ENCODE measurements at regions not wholly inside any gene's neighbourhood (a gene's known extent, or its start where the extent isn't known, plus 50 kb on each side); places are given as distances from the start of the nearest gene placed in this dataset.

DNA sequence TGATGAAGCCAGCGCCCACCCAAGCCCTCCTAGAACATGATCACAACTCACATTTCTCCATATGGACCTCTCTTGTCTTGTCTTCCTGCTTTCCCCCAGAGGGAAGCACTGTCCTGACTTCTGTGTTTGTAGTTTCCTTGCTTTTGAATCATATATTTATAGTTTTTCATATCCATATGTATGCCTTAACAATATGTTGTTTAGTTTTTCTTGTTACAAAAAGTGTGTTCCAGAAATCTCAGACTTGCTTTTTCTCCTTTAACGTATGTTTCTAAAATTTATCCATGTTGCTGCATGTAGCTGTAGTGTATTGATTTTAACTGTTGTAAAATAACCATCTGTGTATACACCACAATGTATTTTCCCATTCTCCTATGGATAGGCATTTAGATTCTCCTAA lies 182.0 kb upstream of the SMIM23 start:
- no peak for DNase-seq (ENCODE audit: low spot score)

DNA sequence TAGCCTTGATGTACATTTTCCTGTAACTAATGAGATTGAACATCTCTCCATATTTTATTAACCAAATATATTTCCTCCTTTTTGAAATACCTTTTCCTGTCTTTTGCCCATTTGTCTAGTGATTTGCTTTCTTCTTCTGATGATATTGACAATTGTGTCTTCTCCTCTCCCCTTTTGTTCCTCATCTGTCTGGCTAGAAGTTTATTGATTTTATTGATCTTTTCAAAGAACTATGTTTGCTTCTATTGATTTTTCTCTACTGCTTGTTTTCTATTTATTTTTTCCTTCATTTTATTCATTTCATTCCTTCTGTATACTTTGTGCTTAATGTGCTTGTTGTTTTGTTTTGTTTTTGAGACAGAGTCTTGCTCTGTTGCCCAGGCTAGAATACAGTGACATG lies 181.4 kb upstream of the SMIM23 start:
- no peak for DNase-seq (ENCODE audit: low spot score)

DNA sequence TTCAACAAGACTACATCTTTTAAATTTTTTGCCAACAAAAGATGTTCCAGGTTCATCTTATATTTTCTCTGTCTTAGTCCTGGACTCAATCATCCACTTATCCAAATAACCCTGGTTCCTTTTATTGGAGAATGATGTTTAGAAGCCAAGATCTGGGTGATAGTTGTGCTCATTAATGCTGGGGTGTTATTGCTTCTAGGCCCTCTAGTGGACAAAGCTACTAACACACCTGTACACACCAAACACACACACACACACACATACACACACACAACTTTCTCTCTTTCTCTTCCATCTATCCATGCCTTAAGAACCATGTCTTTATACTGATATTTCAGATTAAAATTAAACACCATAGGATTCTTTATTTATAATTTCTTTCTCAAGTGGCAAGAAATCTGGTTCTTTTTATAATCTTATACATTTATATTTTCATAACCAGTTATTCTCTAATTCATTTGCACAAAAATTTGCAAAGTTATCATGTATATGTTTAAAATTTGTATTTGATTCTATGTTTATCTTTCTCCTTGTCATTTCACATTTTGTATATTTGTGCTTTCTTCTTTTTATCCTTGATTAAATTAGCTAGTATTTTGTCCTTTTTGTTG lies 179.1 kb upstream of the SMIM23 start:
- DNase-seq (ENCODE audit: low spot score), result no peak

DNA sequence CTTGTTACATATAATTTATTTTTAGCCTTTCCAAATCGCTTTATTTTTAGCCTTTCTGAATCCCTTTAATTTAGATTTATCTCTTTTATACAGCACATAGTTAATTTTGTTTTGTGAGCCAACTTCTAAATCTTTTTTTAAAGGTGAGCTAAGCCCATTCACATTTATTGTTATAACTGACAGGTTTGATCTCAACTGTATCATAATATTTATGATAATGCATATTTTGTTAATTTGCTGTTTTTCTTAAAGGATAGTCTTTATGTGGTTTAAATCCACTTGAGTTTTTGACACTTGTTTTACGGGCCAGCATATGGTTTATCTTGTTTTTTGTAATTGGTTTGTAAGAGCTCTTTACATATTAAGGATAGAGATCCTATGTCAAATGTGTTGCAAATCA lies 177.8 kb upstream of the SMIM23 start:
- no peak for DNase-seq (ENCODE audit: low spot score)

DNA sequence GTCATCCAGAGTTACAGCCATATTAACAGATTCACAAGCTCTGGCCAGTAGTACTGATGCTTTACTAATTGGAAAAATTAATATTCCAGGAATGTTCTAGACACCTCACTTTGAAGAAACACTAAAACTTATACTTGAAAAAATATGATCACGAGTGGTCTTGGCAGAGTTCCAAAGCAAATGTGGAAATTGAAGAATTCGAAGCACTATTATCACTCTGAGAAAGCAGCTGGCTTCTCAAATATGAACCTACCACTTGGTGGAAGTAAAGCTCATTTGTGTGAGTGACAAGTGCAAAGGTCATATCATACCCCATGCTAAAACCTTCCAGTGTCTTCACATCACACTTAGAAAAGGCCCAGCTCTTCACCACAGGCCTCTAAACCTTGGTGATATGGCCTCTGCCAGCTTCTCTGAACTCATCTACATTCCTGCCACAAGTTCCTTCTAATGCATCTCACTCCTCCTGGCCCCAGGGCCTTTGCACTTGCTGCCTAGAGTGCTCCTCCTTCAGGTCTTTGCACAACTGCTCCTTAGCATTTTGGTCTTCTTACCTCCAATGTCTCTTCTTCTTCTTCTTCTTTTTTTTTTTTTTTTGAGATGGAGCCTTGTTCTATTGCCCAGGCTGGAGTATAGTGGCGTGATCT lies 175.7 kb upstream of the SMIM23 start:
- DNase-seq (ENCODE audit: low spot score), result no peak

DNA sequence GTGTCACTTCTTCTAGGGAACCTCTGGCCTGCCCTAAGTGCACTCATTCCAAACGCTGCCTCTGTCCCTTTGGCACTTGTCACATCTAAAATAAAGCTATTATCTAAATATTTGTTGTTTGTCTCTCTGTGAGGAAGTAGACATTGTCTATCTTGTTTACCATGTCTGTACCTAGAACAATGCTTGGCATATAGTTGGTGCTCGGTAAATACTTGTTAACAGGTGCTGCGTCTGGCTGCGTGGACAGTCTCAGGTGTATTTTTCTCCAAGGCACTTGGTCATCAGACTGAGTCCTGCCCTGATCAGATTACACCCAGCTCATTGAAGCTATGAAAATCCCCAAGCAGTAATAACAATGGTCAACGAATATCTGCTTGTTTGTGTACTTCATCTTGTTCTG lies 174.9 kb upstream of the SMIM23 start:
- no peak for DNase-seq (ENCODE audit: low spot score)

DNA sequence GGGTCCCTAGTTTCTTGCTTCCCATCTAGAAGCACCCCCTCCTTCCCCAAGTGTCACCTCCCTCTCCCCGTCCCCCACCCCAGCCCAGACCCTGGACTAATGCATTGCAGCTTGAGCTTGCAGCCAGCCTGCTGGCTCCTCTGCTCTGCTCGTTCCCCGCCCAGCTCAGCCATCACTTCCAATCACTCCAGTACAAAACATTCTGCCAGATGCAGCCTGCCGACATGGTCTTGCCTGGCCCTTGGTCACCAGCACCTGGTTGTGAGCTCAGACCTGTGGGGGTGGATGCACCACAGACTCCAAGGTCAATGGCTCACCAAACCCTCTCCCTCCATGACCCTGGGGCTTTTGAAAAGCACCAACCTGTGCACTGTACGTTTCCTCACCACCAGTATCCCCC lies 172.9 kb upstream of the SMIM23 start:
- no peak for DNase-seq (ENCODE audit: low spot score)

DNA sequence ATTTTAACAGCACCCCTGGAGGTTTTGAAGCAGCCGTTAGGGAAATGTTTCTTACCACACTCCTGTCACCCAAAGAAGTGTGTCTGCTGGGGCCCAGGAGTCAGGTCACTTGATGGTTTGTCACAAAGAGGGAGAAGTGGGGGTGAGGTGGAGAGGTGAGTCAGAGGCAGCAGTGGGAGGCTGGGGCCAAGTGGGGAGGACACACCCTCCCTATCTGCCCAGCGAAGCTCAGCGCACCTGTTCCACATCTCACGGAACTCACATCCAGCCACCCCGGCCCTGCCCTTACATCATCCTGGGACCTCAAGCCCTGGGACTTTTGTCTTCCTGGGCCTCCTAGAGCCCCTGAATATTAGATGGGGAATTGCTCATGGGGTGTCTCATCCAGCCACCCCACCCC lies 171.1 kb upstream of the SMIM23 start:
- DNase-seq (ENCODE audit: low spot score), result no peak

DNA sequence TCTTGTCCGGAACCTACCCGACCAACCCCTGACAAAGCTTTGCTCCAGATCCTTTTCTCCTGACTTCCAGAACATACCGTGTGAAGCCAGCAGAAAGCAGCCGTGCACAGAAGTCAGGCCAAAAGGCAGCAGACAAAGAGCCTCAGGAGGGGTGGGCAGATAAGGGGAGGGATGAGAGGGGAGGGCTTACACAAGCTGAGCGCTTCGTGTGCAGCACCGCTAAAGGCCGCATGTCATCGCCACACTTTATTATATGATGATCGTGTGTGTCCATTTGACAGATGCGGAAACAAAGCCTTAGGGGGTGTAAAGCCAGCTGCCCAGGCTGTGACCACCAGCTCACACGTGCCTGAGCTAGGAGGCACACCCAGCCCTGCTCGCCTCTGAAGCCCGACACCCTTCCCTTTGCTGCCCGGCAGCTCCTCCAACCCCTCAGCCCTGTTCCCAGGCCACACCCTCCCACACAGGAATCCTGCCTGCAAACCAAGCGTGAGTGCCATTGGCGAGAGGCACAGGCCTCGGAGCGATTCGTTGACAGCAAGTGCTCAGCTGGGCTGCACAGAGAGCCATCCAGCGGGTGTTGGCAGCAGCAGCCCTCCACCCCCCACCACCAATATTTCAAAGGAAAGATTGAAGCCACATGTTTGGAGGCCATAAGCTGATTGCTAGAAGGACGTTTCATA lies 170.5 kb upstream of the SMIM23 start:
- DNase-seq (ENCODE audit: low spot score), result no peak

DNA sequence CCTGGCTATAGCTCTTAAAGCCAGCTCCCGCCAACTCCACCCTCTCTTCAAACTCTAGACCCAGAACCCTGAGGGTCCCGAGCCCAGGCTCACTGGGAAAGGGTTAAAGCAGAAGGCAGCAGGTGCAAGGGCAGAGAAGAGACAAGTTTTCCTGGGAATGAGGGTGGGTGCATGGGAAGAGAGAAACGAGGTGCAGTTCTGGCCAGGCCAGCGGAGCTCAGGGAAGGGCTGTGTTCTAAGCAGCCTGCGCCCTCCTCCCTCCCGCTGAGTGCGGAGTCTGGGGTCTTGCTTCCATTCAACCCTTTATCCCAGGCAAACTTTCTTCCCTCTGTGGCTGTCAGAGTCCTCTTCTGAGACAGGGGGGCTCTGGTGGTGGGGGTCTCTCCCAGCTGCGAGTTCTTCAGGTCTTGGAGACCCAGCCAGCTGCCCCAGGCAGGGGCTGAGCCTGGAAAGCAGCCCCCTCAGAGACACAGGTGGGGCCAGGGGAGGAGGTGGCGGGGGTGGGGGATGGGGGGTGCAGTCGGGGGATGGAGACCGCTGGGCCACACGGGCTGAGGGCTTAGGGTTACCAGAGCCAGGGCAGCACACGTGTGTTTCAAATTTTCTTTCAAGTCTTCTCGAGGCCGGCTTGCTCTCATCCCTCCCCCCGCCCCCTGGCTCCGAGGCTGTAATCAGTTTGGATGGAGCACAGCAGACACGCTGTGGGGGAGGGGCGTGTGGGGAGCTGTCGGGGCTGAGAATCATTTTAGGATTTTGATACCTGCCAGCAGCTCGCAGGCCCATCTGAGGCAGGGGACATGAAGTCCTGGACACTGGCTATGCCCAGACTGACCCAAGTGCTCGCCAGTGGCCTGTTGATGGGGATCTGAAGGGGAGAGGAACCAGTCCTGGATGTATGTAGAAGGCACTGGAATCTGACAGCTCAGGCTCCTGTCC lies 169.6 kb upstream of the SMIM23 start:
- no peak for DNase-seq (ENCODE audit: low spot score)

DNA sequence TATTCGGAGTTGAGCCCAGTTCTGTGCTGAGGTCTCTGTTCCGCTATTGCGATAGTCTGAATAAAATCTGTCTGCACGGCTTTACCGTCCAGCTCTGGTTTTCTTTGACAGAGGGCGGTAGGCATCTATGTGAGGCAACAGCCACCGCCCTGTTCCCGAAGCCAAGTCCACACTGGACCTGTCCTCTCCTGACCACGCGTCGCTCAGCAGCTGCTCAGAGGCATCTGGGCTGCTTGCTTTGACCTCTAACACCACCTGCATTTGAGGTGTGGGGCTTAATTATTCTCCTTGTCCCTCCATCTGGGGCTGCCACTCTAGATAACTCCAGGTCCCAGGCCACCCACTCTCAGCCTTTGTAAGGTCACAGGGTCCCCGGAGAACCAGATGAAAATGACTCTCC lies 168.4 kb upstream of the SMIM23 start:
- no peak for DNase-seq (ENCODE audit: low spot score)

DNA sequence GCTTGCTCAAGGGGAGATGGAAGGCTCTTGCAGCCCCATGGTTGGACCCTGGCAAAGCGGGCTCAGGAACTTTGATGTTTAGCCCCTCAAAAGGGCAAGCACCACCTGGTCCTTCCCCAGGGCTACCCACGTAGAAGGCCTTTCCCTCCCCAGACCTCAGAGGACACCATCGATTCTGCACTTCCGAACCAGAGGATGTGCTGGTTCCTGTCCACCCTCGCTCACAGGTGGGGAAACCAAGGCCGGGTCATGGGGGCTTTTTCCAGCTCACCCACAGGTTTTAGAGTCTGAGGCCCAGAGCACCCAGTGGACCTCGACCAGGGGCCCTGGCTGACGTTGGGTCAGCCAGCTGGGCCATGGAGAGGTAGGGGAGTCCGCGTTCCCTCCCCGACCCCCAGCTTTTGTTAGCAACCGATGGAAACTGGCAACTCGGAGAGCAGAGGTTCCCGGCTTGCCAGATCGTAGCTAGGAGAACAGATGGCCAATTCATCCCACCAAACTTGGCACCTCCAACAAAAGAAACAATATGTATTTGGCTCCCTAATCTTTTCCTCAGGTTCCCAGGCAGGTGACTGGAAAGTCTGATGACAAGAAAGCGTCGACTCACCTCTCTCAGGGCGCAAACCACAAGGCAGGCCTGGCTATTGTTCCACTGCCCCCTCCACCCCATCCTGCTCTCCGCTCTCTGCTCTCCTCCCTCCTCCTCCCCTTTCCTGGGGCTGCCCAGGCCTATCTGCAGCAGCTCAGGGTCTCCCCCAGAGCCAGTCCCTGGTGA lies 167.6 kb upstream of the SMIM23 start:
- DNase-seq (ENCODE audit: low spot score), result no peak

DNA sequence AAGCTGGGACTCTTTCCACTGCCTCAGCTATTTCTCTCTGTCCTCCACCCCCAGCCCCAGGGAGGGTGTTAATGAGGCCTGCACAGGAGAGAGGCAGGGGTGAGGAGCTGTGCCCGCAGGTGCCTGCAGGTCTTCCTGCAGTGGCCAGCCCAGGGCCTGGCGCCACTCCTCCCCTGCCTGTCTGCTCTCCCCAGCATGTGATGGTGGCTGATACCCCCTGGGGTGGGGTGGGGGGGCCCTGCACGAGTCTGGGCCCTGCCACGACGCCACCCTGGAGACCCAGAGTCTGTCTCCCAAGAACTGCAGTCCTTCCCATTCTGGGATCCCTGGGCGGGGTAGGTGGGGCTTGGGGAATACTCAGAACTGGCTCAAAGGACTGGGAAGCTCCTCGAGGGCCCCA lies 166.4 kb upstream of the SMIM23 start:
- no peak for DNase-seq (ENCODE audit: low spot score)

DNA sequence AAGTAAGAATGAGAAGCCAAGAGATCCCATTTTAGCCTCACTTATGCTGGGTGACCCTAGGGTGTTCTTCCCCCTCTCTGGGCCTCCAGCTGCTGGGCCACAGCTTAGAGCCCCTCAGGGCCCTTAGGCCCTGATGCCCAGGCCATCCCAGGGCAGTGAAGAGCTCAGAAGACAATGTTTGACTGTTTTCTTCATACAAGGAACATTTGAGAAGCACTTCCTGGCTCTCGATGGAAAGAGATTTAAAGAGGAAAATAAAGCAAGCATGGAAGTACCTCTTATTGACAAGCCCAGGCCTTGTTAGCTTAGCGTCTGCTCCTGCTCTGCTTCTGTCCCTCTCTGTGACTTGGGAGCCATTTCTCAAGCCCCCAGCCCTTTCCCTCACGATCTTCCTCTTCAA lies 165.9 kb upstream of the SMIM23 start:
- no peak for DNase-seq (ENCODE audit: low spot score)

DNA sequence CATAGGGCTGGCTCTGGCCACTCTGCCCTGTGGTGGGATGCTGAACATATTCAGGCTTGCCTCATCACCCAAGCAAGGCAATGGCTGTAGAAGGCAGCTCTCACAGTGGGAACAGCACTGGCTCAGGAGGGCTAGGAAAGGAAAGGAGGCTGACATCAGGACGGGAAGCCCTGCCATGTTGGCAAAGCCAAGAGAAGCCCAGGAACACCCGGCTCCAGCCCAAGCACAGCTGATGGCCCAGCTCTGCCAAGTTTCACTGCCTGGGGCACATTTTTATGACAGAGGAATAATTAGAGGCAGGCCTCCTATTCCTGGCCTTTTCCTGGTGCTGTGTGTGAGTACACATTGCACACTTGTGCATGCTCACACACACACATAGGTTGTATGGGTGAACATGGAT lies 163.6 kb upstream of the SMIM23 start:
- DNase-seq (ENCODE audit: low spot score), result no peak

DNA sequence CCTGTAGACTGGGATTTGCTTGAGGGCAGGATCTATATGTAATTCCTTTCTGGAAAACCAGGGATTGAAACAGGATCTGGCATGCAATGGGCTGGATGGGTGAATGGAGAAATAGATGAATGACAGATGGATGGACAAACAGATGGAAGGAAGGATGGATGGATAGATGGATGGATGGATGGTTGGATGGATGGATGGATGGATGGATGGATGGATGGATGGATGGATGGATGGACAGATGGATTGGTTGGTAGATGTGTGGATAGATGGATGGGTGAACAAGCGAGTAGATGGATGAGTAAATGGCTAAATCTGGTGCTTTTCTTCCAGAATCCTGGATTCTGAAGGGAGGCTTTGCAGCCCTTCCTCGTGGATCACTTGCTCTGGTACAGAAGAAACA lies 162.5 kb upstream of the SMIM23 start:
- no peak for DNase-seq (ENCODE audit: low spot score)

DNA sequence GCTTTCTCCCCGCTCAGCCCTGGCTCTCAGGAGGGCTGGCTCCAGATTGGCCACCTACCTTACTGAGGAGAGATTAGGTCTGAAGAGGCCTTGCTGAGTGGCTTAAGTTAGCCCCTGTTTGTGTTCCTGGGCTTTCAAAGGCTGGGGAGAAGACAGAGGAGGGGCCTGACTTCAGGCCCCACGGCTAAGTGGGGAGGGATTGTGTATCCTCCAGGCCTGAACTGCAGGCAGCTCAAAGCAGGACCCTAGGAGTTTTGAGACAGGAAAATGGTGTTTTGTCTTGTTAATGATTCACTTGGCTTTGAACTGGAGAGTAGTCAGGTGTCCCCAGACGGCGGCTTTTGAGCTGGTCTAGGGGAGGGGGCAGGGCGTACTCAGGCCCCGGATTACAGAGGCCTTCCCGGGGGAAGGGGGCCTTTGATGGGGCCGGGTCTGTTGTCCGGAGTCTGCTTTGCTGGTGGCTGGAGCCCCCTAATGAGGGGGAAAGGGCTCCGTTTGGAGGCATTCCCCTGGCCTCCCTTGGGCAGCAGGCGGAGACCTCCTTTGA lies 162.0 kb upstream of the SMIM23 start:
- DNase-seq (ENCODE audit: low spot score), result no peak

DNA sequence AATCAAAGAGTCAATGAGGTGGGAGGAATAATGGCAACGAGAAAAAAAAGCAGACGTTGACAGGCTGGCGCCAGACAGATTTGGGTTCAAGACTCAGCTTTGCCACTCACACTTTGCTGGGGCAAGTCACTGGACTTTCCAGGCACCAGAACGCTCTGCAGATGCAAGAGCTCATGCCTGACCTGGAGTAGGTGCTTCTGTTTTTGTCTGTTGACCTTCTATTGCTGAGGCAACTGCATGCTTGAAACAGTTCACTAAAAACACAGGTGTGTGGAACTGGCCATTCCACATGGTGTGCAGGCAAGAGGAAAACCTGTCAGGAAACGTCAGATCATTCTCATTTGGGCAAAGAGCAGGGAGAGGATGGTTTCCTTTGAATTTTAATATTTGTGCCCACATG lies 161.2 kb upstream of the SMIM23 start:
- DNase-seq (ENCODE audit: low spot score), result no peak

DNA sequence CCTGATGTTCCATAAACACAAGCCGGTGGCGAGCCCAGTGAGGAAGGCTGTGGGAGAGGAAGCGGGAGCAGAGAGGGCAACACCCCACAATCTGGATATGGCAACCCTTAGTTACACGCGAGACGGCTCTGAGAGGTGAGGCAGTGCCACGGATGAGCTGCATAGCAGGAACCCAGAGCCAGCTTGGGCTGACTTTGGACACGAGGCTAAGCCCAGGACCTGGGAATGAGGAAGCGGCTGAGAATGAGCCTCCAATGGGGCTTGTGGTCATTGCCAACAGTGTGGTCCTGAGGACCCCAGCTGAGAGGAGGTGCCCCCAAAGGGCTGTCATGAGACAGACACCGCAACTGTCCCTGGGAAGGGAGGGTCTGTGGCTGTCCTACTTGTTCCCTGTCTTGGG lies 160.0 kb upstream of the SMIM23 start:
- no peak for DNase-seq (ENCODE audit: low spot score)

DNA sequence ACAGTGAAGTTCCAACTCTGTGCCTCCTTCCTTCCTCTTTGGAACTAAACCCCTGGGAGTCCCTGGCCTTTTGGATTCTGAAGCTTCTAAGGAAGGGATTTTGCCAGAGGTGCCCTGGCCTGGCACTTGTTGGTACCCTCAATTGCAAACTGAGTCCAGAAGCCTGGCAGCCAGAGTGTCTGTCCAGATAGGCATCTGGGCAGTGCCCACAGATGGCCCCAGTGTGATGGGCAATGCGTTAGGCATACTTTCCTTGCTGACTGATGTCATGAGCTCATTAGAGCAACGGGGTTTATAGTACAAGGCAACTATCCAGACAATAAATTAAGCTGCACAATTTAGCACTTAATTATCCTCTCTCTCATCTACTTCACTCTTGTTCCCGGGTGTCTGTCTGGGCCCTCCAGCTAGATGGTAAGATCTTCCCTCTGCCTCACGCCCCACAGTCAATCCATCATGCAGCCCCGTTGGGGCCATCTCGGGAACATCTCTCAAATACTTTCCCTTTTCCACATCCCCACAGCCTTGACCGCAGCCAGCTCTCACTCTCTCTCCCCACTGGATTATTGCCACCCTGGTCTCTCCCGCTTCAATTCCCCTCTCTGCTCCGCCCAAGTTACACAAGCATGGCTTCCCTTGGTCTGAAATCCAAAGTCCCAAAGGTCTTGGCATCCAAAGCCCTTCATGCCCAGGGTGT lies 157.5 kb upstream of the SMIM23 start:
- no peak for DNase-seq (ENCODE audit: low spot score)

DNA sequence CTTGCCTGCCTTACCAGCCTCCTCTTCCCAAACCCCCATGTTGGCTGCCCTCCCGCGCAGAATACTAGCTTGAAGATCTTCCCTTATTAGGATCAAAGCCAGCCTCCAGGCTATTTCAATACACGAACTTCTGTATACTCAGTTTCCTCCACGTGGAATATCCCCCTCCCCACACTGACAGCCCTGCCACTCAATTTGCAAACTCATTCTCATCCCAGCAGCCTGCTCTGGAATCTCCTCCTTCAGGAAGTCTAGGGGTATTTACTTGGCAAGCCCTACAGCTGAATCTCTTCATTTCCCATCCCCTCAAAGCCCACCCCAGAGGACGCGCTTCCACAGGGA lies 157.0 kb upstream of the SMIM23 start:
- DNase-seq (ENCODE audit: low spot score), result no peak
